H1 (cell line): ENCODE measurements at regions not wholly inside any gene's neighbourhood (a gene's known extent, or its start where the extent isn't known, plus 50 kb on each side); places are given as distances from the start of the nearest gene placed in this dataset.

Experiments used
- E2F6 ChIP-seq: IDR thresholded peaks from 2 replicates; pipeline ENCODE4 v1.6.1; 2012; ENCODE audit warnings: inconsistent platforms
- FOSL1 ChIP-seq: IDR thresholded peaks from 2 replicates; pipeline ENCODE4 v1.6.1; 2011; ENCODE audit warnings: mild to moderate bottlenecking, low read depth, low read length, moderate library complexity; ENCODE audit not compliant: insufficient read depth
- JUN ChIP-seq: IDR thresholded peaks from 2 replicates; pipeline ENCODE4 v1.6.1; 2011; ENCODE audit warnings: low read depth, mild to moderate bottlenecking, improper control_type of control experiment, low read length
- KDM5A ChIP-seq: fragments of 200-600 bp; IDR thresholded peaks from 2 replicates; pipeline ENCODE4 v1.7.1; 2012; ENCODE audit warnings: mild to moderate bottlenecking, low read length, inconsistent platforms, mixed read lengths
- SP4 ChIP-seq: IDR thresholded peaks from 2 replicates; pipeline ENCODE4 v1.6.1; 2012; ENCODE audit warnings: low read length, inconsistent platforms
- TCF12 ChIP-seq: IDR thresholded peaks from 2 replicates; pipeline ENCODE4 v1.6.1; 2011; ENCODE audit warnings: low read depth, mild to moderate bottlenecking, low read length
- USF2 ChIP-seq: IDR thresholded peaks from 2 replicates; pipeline ENCODE4 v1.6.1; 2011; ENCODE audit warnings: low read length, improper control_type of control experiment

GRCh38 chr7:121624958-121625357, 228.8 kb upstream of the FAM3C start (continued):
- TF ChIP-seq USF2 (no peak), E2F6 (no peak), SP4 (no peak), JUN (no peak), TCF12 (no peak), FOSL1 (no peak), KDM5A (no peak)
